ENCODE measurements at regions not wholly inside any gene's neighbourhood (a gene's known extent, or its start where the extent isn't known, plus 50 kb on each side); places are given as distances from the start of the nearest gene placed in this dataset.

DNA sequence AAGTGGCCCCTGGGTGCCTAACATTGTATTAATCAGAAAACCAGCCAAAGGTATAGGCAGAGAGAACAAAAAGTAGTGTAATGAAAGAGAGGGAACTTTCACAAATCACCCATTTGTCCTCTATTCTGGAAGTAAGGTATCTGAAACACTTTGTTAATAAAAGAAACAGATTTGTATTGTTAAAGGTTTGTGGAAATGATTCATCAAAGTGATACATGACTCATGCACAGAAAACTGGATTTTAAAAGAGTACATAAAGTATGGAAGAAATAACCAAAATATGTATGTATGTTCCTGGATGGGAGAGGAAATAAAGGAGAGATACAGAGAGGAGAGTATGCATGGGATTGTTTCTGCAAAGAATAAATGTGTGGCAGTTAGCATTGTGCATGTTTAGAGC lies 126.8 kb downstream of the RGS21 start:
- Histone ChIP-seq H3K27ac (ENCODE audit: extremely low read depth, low read depth, low read length) (no peak overlapping the region), H3K9ac (ENCODE audit: insufficient read depth in 1 of 2, low read depth in 2 of 2, low read length in 2 of 2) (no peak overlapping the region), H2AFZ (ENCODE audit: low read depth, low read length) (no peak overlapping the region), H3K4me1 (replicated peaks in 1 of 2; ENCODE audit: control insufficient read depth in 2 of 2, insufficient read depth in 2 of 2, low read length in 2 of 2) (no peaks in the 10 kb centered on the region), H3K27me3 (ENCODE audit: control insufficient read depth in 2 of 2, insufficient read depth in 2 of 2, low read length in 2 of 2) (no peaks in the 10 kb centered on the region), H4K20me1 (replicated peaks; ENCODE audit: control insufficient read depth, insufficient read depth, low read length) (no peaks in the 10 kb centered on the region), H3K79me2 (ENCODE audit: control insufficient read depth, insufficient read depth, low read length) (no peaks in the 10 kb centered on the region), H3K4me3 (no peak overlapping the region), H3K9me1 (ENCODE audit: control insufficient read depth, insufficient read depth, low read length) (no peaks in the 10 kb centered on the region), H3K9me3 (replicated peaks; ENCODE audit: control insufficient read depth, insufficient read depth, low read depth, low read length) (no peaks in the 10 kb centered on the region), H3K4me2 (ENCODE audit: insufficient read depth, low read length) (no peak overlapping the region), H3K36me3 (ENCODE audit: control insufficient read depth, insufficient read depth, low read length) (no peaks in the 10 kb centered on the region)
- TF ChIP-seq SMARCB1 (IDR thresholded peaks at IDR 0.05; ENCODE audit: insufficient read length, low read depth) (no peak), ZEB2 (IDR thresholded peaks at IDR 0.05) (no peak), ZBTB34 (CRISPR knock-in tag; IDR thresholded peaks at IDR 0.05) (no peak), MTA3 (IDR thresholded peaks at IDR 0.05; ENCODE audit: borderline replicate concordance) (no peak)
- TF ChIP-seq, protein P1, sequence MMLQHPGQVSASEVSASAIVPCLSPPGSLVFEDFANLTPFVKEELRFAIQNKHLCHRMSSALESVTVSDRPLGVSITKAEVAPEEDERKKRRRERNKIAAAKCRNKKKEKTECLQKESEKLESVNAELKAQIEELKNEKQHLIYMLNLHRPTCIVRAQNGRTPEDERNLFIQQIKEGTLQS (IDR thresholded peaks at IDR 0.05), result 0 out of 2 replicates have a peak, but pooled peaks have one; percentile 7
- TF ChIP-seq, protein P1 (CRISPR knock-in tag; conservative IDR thresholded peaks at IDR 0.05), result no peak
- TF ChIP-seq, protein P2, sequence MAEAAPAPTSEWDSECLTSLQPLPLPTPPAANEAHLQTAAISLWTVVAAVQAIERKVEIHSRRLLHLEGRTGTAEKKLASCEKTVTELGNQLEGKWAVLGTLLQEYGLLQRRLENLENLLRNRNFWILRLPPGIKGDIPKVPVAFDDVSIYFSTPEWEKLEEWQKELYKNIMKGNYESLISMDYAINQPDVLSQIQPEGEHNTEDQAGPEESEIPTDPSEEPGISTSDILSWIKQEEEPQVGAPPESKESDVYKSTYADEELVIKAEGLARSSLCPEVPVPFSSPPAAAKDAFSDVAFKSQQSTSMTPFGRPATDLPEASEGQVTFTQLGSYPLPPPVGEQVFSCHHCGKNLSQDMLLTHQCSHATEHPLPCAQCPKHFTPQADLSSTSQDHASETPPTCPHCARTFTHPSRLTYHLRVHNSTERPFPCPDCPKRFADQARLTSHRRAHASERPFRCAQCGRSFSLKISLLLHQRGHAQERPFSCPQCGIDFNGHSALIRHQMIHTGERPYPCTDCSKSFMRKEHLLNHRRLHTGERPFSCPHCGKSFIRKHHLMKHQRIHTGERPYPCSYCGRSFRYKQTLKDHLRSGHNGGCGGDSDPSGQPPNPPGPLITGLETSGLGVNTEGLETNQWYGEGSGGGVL (CRISPR knock-in tag; IDR thresholded peaks at IDR 0.05), result no peak
- ATAC-seq (no peak), DNase-seq (ENCODE audit: extremely low read depth in 1 of 4, low spot score in 3 of 4) (no peak), FAIRE-seq (no peak)
- POLR2A ChIA-PET, result no interaction called here
- BruUV-seq (replicated peaks), result no TSS peak
- CTCF ChIA-PET (ENCODE audit: low intra/inter-chr PET ratio), result no interaction called here
- intact Hi-C loops (cut with micrococcal nuclease) (loop anchor here (10.0 kb wide), 2 partner anchors 549 to 879 kb away; no protein-coding TSS in a partner anchor), in situ Hi-C loops (cut with MboI) (no loop called here)

Measured in K562 (cell line).